ENCODE measurements at regions not wholly inside any gene's neighbourhood (a gene's known extent, or its start where the extent isn't known, plus 50 kb on each side); places are given as distances from the start of the nearest gene placed in this dataset.

GRCh38 chr1:221904319-221904718, 162.4 kb upstream of the DUSP10 start:
- Histone ChIP-seq H3K4me3 (no peak overlapping the region), H3K27ac (no peak overlapping the region), H3K36me3 (no peaks in the 10 kb centered on the region), H3K27me3 (replicated peaks; ENCODE audit: insufficient read depth) (no peaks in the 10 kb centered on the region), H3K4me1 (replicated peaks) (no peaks in the 10 kb centered on the region), H3K9me3 (no peaks in the 10 kb centered on the region)
- TF ChIP-seq CTCF (IDR thresholded peaks at IDR 0.05), result no peak
- no peak for TF ChIP-seq POLR2A (IDR thresholded peaks at IDR 0.05)
- TF ChIP-seq POLR2AphosphoS5 (IDR thresholded peaks at IDR 0.05), result no peak
- no peak for DNase-seq (ENCODE audit: low spot score)
- intact Hi-C loops (cut with DNase I), result no loop called here
- 91% methylated on average over 2 of the region's 2 CpGs for WGBS

GRCh38 chr1:221903594-221903993, 161.7 kb upstream of the DUSP10 start:
- intact Hi-C loops (cut with DNase I), result no loop called here
- DNase-seq (ENCODE audit: low spot score), result no peak
- Histone ChIP-seq H3K36me3 (no peaks in the 10 kb centered on the region), H3K9me3 (no peaks in the 10 kb centered on the region), H3K27me3 (replicated peaks; ENCODE audit: insufficient read depth) (no peaks in the 10 kb centered on the region), H3K4me3 (no peak overlapping the region), H3K27ac (no peak overlapping the region), H3K4me1 (replicated peaks) (no peaks in the 10 kb centered on the region)
- WGBS, result 76% methylated on average over 6 of the region's 6 CpGs
- TF ChIP-seq CTCF (IDR thresholded peaks at IDR 0.05) (no peak), POLR2AphosphoS5 (IDR thresholded peaks at IDR 0.05) (no peak)

- H3K27me3 ChIP-seq (replicated peaks; ENCODE audit: insufficient read depth), result no peaks in the 10 kb centered on the region
- no peak for TF ChIP-seq POLR2AphosphoS5 (IDR thresholded peaks at IDR 0.05)
- no peak for TF ChIP-seq POLR2A (IDR thresholded peaks at IDR 0.05)
- TF ChIP-seq CTCF (IDR thresholded peaks at IDR 0.05), result no peak
- H3K4me3 ChIP-seq, result no peak overlapping the region
- no peak for DNase-seq (ENCODE audit: low spot score)
- 85% methylated on average over 7 of the region's 7 CpGs for WGBS
- no peak overlapping the region for H3K27ac ChIP-seq
- H3K36me3 ChIP-seq, result no peaks in the 10 kb centered on the region
- H3K9me3 ChIP-seq, result no peaks in the 10 kb centered on the region
- H3K4me1 ChIP-seq (replicated peaks), result no peaks in the 10 kb centered on the region
- intact Hi-C loops (cut with DNase I), result no loop called here
Observed at GRCh38 chr1:221902961-221903360, 161.1 kb upstream of the DUSP10 start.

- no peaks in the 10 kb centered on the region for H3K9me3 ChIP-seq
- no peak overlapping the region for H3K4me3 ChIP-seq
- intact Hi-C loops (cut with DNase I), result no loop called here
- H3K36me3 ChIP-seq, result no peaks in the 10 kb centered on the region
- DNase-seq (ENCODE audit: low spot score), result no peak
- H3K4me1 ChIP-seq (replicated peaks), result no peaks in the 10 kb centered on the region
- WGBS, result 97% methylated on average over 3 of the region's 3 CpGs
- H3K27me3 ChIP-seq (replicated peaks; ENCODE audit: insufficient read depth), result no peaks in the 10 kb centered on the region
- TF ChIP-seq CTCF (IDR thresholded peaks at IDR 0.05) (no peak), POLR2AphosphoS5 (IDR thresholded peaks at IDR 0.05) (no peak)
- H3K27ac ChIP-seq, result no peak overlapping the region
Observed at GRCh38 chr1:221900678-221901077, 158.8 kb upstream of the DUSP10 start.

- no peak for DNase-seq (ENCODE audit: low spot score)
- WGBS, result 23% methylated on average over 3 of the region's 3 CpGs
Observed at GRCh38 chr1:221897321-221897721, 155.4 kb upstream of the DUSP10 start.

More at GRCh38 chr1:221897321-221897721, 155.4 kb upstream of the DUSP10 start:
- Histone ChIP-seq H3K27ac (no peak overlapping the region), H3K4me3 (no peak overlapping the region), H3K9me3 (no peaks in the 10 kb centered on the region), H3K36me3 (no peaks in the 10 kb centered on the region), H3K4me1 (replicated peaks) (no peaks in the 10 kb centered on the region), H3K27me3 (replicated peaks; ENCODE audit: insufficient read depth) (no peaks in the 10 kb centered on the region)
- TF ChIP-seq POLR2A (IDR thresholded peaks at IDR 0.05) (no peak), CTCF (IDR thresholded peaks at IDR 0.05) (no peak), POLR2AphosphoS5 (IDR thresholded peaks at IDR 0.05) (no peak)
- intact Hi-C loops (cut with DNase I), result no loop called here

All from prostate gland (tissue), 2 donors.